GM12878 (cell line): ENCODE measurements at regions not wholly inside any gene's neighbourhood (a gene's known extent, or its start where the extent isn't known, plus 50 kb on each side); places are given as distances from the start of the nearest gene placed in this dataset.

Source experiments
- ATAC-seq: fragments of 200-7000 bp; cut with Tn5 transposase; 3 replicates; pipeline ENCODE4 v1.9.1; 2020; ENCODE audit warnings: mild to moderate bottlenecking, moderate library complexity
- BruUV-seq: library from RNA; stranded (reverse); fragments of 400-500 nt; replicated peaks from 2 replicates; lab custom pipeline; 2021; lab: Mats Ljungman, UMichigan
- CTCF ChIA-PET: fragments of 300-600 bp; sonication (Branson Sonifier 250); formaldehyde crosslinking; extraction: SDS; loops from one replicate; lab custom pipeline; 2021; ENCODE audit warnings: inconsistent platforms; lab: Yijun Ruan, JAX
- POLR2A ChIA-PET: fragments of 350-600 bp; formaldehyde crosslinking; extraction: SDS; loops from one replicate; lab custom pipeline; 2021; ENCODE audit warnings: inconsistent platforms; lab: Charles Lee
- RAD21 ChIA-PET: fragments of 300-600 bp; sonication (Branson Sonifier 250); formaldehyde crosslinking; loops from one replicate; lab custom pipeline; 2023; ENCODE audit warnings: antibody characterized with exemption; ENCODE audit not compliant: unreplicated experiment; lab: Charles Lee
- SMC1A ChIA-PET: fragments of 300-600 bp; sonication (Branson Sonifier 250); formaldehyde crosslinking; loops from one replicate; lab custom pipeline; 2023; ENCODE audit not compliant: unreplicated experiment, uncharacterized antibody; lab: Charles Lee
- DNase-seq: peaks from one replicate; pipeline ENCODE4 v3.0.0-alpha.2; 2011; ENCODE audit warnings: low read depth, low spot score
- FAIRE-seq: peaks from 3 replicates; lab custom pipeline; 2011; peaks lifted over from hg19 to GRCh38; lab: Jason Lieb, UNC
- H2AFZ ChIP-seq: 2 replicates; pipeline ENCODE4 v1.6.0; 2011; ENCODE audit warnings: low read depth, low read length, control low read depth; ENCODE audit not compliant: control insufficient read depth
- H3K27ac ChIP-seq: 2 replicates; pipeline ENCODE4 v1.5.1; 2011; ENCODE audit warnings: control low read depth; ENCODE audit not compliant: control insufficient read depth, insufficient read depth
- H3K27me3 ChIP-seq, 2 experiments: replicated peaks in 1 of 2; 2 replicates each; pipeline versions ENCODE4 v1.6.0 to v1.6.1; 2011; ENCODE audit warnings: low read length in 1 of 2; ENCODE audit not compliant: control insufficient read depth in 2 of 2, insufficient read depth in 2 of 2
- H3K36me3 ChIP-seq, 2 experiments: 2 replicates each; pipeline ENCODE4 v1.5.1; 2011; ENCODE audit warnings: low read length in 1 of 2; ENCODE audit not compliant: control insufficient read depth in 2 of 2, insufficient read depth in 2 of 2
- H3K4me1 ChIP-seq: 2 replicates; pipeline ENCODE4 v1.6.1; 2011; ENCODE audit warnings: mild to moderate bottlenecking, low read length, moderate library complexity, mixed read lengths; ENCODE audit not compliant: control insufficient read depth, insufficient read depth
- H3K4me2 ChIP-seq: 2 replicates; pipeline ENCODE4 v1.6.0; 2011; ENCODE audit warnings: control low read depth; ENCODE audit not compliant: control insufficient read depth, insufficient read depth
- H3K4me3 ChIP-seq: fragments of 200-600 bp; sonication (generic); 2 replicates; pipeline ENCODE4 v1.5.1; 2016
- H3K79me2 ChIP-seq: 2 replicates; pipeline ENCODE4 v1.6.0; 2011; ENCODE audit warnings: low read length; ENCODE audit not compliant: control insufficient read depth, insufficient read depth
- H3K9ac ChIP-seq: 2 replicates; pipeline ENCODE4 v1.8.0; 2011; ENCODE audit warnings: low read length, control low read depth, mixed read lengths; ENCODE audit not compliant: control insufficient read depth, insufficient read depth
- H3K9me3 ChIP-seq: replicated peaks from 3 replicates; pipeline ENCODE4 v1.5.1; 2011; ENCODE audit warnings: mild to moderate bottlenecking, low read length; ENCODE audit not compliant: control insufficient read depth, insufficient read depth
- H4K20me1 ChIP-seq: 2 replicates; pipeline ENCODE4 v1.6.0; 2011; ENCODE audit not compliant: control insufficient read depth, insufficient read depth
- FOXK2 ChIP-seq: fragments of 450-650 bp; IDR thresholded peaks from 2 replicates; pipeline ENCODE4 v1.6.1; 2017; ENCODE audit warnings: mild to moderate bottlenecking, moderate library complexity
- HDAC2 ChIP-seq: fragments of 200-600 bp; sonication (generic); IDR thresholded peaks from 2 replicates; pipeline ENCODE4 v1.6.1; 2017
- HDAC6 ChIP-seq: fragments of 200-600 bp; sonication (generic); IDR thresholded peaks from one replicate; pipeline ENCODE4 v1.8.0; 2017; ENCODE audit warnings: antibody characterized with exemption; ENCODE audit not compliant: unreplicated experiment
- IRF5 ChIP-seq: fragments of 450-650 bp; IDR thresholded peaks from 2 replicates; pipeline ENCODE4 v1.6.1; 2017; ENCODE audit warnings: borderline replicate concordance
- NFXL1 ChIP-seq: fragments of 450-650 bp; IDR thresholded peaks from 2 replicates; pipeline ENCODE4 v1.6.1; 2017; ENCODE audit warnings: antibody characterized with exemption, mild to moderate bottlenecking, borderline replicate concordance
- POLR2AphosphoS2 ChIP-seq: IDR thresholded peaks from 2 replicates; pipeline ENCODE4 v1.6.1; 2011; ENCODE audit warnings: low read depth, mild to moderate bottlenecking, low read length, improper control_type of control experiment, moderate library complexity
- SMC3 ChIP-seq: IDR thresholded peaks from 2 replicates; pipeline ENCODE4 v1.6.1; 2011; ENCODE audit warnings: low read length, improper control_type of control experiment, borderline replicate concordance
- YY1 ChIP-seq: IDR thresholded peaks from 2 replicates; pipeline ENCODE4 v1.6.1; 2011; ENCODE audit warnings: low read depth, mild to moderate bottlenecking, low read length
- ZNF207 ChIP-seq: fragments of 450-650 bp; IDR thresholded peaks from 2 replicates; pipeline ENCODE4 v1.6.1; 2014; ENCODE audit warnings: antibody characterized with exemption, mild to moderate bottlenecking, borderline replicate concordance
- ZNF24 ChIP-seq: fragments of 450-650 bp; IDR thresholded peaks from 2 replicates; pipeline ENCODE4 v1.6.1; 2017; ENCODE audit warnings: antibody characterized with exemption, mild to moderate bottlenecking
- WGBS: methylation state at CpG from one replicate; pipeline ENCODE4 v1.1.6; 2016; ENCODE audit warnings: low lambda C conversion rate; ENCODE audit not compliant: insufficient replicate concordance, insufficient coverage; ENCODE audit errors: missing lambda C conversion rate; 5-methylcytosine and 5-hydroxymethylcytosine counted together
- in situ Hi-C: fragments of 300-500 bp; cut with MboI; formaldehyde crosslinking; loops from 9 replicates; pipeline ENCODE4 v1.14.3; 2018; ENCODE audit warnings: mixed read lengths
- intact Hi-C: fragments of 100-400 bp; cut with micrococcal nuclease; formaldehyde crosslinking; loops from one replicate; pipeline ENCODE4 v1.14.2; 2022; ENCODE audit not compliant: unreplicated experiment
- TF ChIP-seq, protein P1 (sequence below): IDR thresholded peaks from 2 replicates; pipeline ENCODE4 v1.6.1; 2012; ENCODE audit warnings: low read depth, low read length, improper control_type of control experiment

DNA sequence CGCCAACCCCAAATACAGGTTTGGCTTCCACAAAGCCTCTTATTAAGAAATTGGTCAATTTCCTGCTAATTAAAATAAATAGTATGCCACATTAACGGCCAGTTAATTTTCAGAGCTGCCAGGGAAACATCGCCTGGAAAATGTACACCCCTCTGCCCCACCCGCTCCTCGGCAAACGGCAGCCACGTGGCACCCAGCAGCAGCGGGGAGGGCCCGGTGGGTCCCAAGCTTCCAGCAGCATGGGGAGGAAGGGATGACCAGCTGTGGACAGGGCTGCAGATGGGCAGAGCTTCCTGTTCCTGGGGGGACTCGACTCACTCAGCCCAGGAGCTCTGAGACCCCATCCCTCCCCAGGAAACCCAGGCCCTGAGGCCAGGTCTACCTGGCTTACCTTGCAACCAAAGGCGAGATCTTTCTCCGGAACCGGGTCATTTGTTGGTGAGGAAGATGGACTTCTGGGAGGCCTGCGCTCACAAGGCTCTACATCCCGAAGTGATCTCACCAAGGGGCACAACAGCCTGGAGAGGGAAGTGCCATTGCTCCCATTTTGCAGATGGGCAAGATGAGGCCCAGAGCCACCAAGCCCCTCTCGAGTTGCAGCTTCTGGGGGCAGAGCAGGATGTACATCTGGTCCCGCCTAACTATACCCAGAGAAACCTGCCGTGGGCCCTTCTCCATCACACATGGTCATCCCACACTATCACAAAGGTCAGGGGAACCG lies 68.3 kb downstream of the IGLL1 start:
- no peak overlapping the region for H3K4me2 ChIP-seq
- CTCF ChIA-PET: no interaction called here
- no peaks in the 10 kb centered on the region for H3K9me3 ChIP-seq
- no peak overlapping the region for H3K9ac ChIP-seq
- TF ChIP-seq HDAC2 (no peak), NFXL1 (no peak), FOXK2 (no peak), POLR2AphosphoS2 (no peak), ZNF207 (no peak), ZNF24 (no peak), HDAC6 (no peak), IRF5 (no peak), YY1 (no peak), SMC3 (no peak)
- TF ChIP-seq, protein P1, sequence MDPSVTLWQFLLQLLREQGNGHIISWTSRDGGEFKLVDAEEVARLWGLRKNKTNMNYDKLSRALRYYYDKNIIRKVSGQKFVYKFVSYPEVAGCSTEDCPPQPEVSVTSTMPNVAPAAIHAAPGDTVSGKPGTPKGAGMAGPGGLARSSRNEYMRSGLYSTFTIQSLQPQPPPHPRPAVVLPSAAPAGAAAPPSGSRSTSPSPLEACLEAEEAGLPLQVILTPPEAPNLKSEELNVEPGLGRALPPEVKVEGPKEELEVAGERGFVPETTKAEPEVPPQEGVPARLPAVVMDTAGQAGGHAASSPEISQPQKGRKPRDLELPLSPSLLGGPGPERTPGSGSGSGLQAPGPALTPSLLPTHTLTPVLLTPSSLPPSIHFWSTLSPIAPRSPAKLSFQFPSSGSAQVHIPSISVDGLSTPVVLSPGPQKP: no peak
- H3K27ac ChIP-seq: no peak overlapping the region
- no peak for DNase-seq
- H4K20me1 ChIP-seq: no peaks in the 10 kb centered on the region
- H2AFZ ChIP-seq: no peak overlapping the region
- SMC1A ChIA-PET: no interaction called here
- FAIRE-seq: no peak
- intact Hi-C loops: no loop called here
- in situ Hi-C loops: no loop called here
- H3K4me1 ChIP-seq: no peaks in the 10 kb centered on the region
- POLR2A ChIA-PET: no interaction called here
- H3K79me2 ChIP-seq: no peaks in the 10 kb centered on the region
- no TSS peak for BruUV-seq
- RAD21 ChIA-PET: no interaction called here
- H3K36me3 ChIP-seq: no peaks in the 10 kb centered on the region
- H3K27me3 ChIP-seq: no peaks in the 10 kb centered on the region
- H3K4me3 ChIP-seq: no peak overlapping the region
- 36% methylated on average over 18 of the region's 19 CpGs for WGBS
- ATAC-seq: no peak
